ENCODE measurements at regions not wholly inside any gene's neighbourhood (a gene's known extent, or its start where the extent isn't known, plus 50 kb on each side); places are given as distances from the start of the nearest gene placed in this dataset.

DNA sequence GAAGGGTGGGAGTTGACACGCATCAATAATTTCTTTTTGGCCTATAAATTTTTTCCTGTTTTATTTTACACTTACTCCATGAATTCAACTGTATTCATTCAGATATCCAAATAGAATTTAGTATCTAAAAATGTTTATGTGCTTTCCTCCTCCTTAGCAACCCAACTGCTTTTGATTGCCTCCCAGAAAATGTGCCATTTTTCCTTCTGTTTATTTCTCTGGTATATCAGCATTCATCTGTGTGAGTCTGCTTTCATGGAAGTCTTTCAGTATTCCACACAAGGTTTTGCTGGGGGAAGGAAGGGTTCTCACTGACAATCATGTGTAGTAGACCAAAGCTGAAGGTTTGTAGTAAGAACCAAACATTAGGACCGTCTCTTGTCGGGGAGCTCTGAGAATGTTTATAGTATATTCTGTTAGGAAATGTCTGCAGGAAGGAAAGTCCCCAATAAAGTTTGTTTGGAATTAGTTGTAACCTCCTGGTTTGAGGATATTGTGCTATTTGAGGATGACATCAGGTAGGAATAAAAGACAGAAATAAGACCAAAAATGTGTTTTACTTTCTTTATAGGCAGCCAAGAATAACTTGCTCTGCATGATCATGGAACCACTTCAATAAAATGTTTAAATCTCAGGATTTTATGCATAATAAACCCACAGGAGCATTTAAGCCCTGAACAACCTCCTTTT, 673.6 kb upstream of the INTU start:
- WGBS (ENCODE audit: insufficient coverage, insufficient replicate concordance, low lambda C conversion rate, missing lambda C conversion rate): 50% methylated on average over 3 of the region's 3 CpGs
- ChIA-PET CTCF (no interaction called here), RAD21 (ENCODE audit: unreplicated experiment) (no interaction called here), SMC1A (ENCODE audit: uncharacterized antibody, unreplicated experiment) (no interaction called here), POLR2A (no interaction called here)
- no peak overlapping the region for H3K27ac ChIP-seq (ENCODE audit: control insufficient read depth, insufficient read depth)
- no peaks in the 10 kb centered on the region for H3K4me1 ChIP-seq (ENCODE audit: control insufficient read depth, insufficient read depth, low read length)
- no peaks in the 10 kb centered on the region for H4K20me1 ChIP-seq (ENCODE audit: control insufficient read depth, insufficient read depth)
- no peak for DNase-seq (ENCODE audit: low read depth, low spot score)
- intact Hi-C loops (cut with micrococcal nuclease; ENCODE audit: unreplicated experiment): no loop called here
- no peak for FAIRE-seq
- no peak for ATAC-seq
- no TSS peak for BruUV-seq (replicated peaks)
- no peak overlapping the region for H3K4me2 ChIP-seq (ENCODE audit: control insufficient read depth, insufficient read depth)
- no peak overlapping the region for H3K4me3 ChIP-seq
- H3K36me3 ChIP-seq (ENCODE audit: control insufficient read depth in 2 of 2, insufficient read depth in 2 of 2, low read length in 1 of 2): no peaks in the 10 kb centered on the region
- H3K27me3 ChIP-seq (replicated peaks in 1 of 2; ENCODE audit: control insufficient read depth in 2 of 2, insufficient read depth in 2 of 2, low read length in 1 of 2): no peaks in the 10 kb centered on the region
- H3K9me3 ChIP-seq (replicated peaks; ENCODE audit: control insufficient read depth, insufficient read depth, low read length): no peaks in the 10 kb centered on the region
- no peaks in the 10 kb centered on the region for H3K79me2 ChIP-seq (ENCODE audit: control insufficient read depth, insufficient read depth, low read length)
- H2AFZ ChIP-seq (ENCODE audit: control insufficient read depth, low read depth, low read length): no peak overlapping the region
- in situ Hi-C loops (cut with MboI): no loop called here
- H3K9ac ChIP-seq (ENCODE audit: control insufficient read depth, insufficient read depth, low read length): no peak overlapping the region
- TF ChIP-seq, protein P1, sequence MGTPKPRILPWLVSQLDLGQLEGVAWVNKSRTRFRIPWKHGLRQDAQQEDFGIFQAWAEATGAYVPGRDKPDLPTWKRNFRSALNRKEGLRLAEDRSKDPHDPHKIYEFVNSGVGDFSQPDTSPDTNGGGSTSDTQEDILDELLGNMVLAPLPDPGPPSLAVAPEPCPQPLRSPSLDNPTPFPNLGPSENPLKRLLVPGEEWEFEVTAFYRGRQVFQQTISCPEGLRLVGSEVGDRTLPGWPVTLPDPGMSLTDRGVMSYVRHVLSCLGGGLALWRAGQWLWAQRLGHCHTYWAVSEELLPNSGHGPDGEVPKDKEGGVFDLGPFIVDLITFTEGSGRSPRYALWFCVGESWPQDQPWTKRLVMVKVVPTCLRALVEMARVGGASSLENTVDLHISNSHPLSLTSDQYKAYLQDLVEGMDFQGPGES (IDR thresholded peaks at IDR 0.05): no peak
- TF ChIP-seq LARP7 (IDR thresholded peaks at IDR 0.05) (no peak), ASH2L (IDR thresholded peaks at IDR 0.05; ENCODE audit: borderline replicate concordance, low read depth) (no peak), CHD4 (IDR thresholded peaks at IDR 0.05) (no peak), BACH1 (IDR thresholded peaks at IDR 0.05; ENCODE audit: borderline replicate concordance) (no peak), CHD2 (IDR thresholded peaks at IDR 0.05; ENCODE audit: borderline replicate concordance, low read depth, low read length) (no peak), NR2F1 (conservative IDR thresholded peaks at IDR 0.05) (no peak), ZNF207 (IDR thresholded peaks at IDR 0.05; ENCODE audit: borderline replicate concordance) (no peak), RAD21 (IDR thresholded peaks at IDR 0.05; ENCODE audit: insufficient read depth, low read depth, low read length) (no peak), ZSCAN29 (IDR thresholded peaks at IDR 0.05) (no peak), YY1 (IDR thresholded peaks at IDR 0.05; ENCODE audit: low read depth, low read length) (no peak), SMAD5 (IDR thresholded peaks at IDR 0.05; ENCODE audit: low read depth) (no peak)
- TF ChIP-seq, protein P2, sequence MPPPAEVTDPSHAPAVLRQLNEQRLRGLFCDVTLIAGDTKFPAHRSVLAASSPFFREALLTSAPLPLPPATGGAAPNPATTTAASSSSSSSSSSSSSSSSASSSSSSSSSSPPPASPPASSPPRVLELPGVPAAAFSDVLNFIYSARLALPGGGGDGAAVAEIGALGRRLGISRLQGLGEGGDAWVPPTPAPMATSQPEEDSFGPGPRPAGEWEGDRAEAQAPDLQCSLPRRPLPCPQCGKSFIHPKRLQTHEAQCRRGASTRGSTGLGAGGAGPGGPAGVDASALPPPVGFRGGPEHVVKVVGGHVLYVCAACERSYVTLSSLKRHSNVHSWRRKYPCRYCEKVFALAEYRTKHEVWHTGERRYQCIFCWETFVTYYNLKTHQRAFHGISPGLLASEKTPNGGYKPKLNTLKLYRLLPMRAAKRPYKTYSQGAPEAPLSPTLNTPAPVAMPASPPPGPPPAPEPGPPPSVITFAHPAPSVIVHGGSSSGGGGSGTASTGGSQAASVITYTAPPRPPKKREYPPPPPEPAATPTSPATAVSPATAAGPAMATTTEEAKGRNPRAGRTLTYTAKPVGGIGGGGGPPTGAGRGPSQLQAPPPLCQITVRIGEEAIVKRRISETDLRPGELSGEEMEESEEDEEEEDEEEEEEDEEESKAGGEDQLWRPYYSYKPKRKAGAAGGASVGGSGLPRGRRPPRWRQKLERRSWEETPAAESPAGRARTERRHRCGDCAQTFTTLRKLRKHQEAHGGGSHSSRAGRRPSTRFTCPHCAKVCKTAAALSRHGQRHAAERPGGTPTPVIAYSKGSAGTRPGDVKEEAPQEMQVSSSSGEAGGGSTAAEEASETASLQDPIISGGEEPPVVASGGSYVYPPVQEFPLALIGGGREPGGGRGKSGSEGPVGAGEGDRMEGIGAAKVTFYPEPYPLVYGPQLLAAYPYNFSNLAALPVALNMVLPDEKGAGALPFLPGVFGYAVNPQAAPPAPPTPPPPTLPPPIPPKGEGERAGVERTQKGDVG (CRISPR knock-in tag; IDR thresholded peaks at IDR 0.05): no peak
- TF ChIP-seq, protein P3, sequence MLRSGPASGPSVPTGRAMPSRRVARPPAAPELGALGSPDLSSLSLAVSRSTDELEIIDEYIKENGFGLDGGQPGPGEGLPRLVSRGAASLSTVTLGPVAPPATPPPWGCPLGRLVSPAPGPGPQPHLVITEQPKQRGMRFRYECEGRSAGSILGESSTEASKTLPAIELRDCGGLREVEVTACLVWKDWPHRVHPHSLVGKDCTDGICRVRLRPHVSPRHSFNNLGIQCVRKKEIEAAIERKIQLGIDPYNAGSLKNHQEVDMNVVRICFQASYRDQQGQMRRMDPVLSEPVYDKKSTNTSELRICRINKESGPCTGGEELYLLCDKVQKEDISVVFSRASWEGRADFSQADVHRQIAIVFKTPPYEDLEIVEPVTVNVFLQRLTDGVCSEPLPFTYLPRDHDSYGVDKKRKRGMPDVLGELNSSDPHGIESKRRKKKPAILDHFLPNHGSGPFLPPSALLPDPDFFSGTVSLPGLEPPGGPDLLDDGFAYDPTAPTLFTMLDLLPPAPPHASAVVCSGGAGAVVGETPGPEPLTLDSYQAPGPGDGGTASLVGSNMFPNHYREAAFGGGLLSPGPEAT (IDR thresholded peaks at IDR 0.05; ENCODE audit: low read depth): no peak
